Omental fat pad (tissue), 3 donors: ENCODE measurements at regions not wholly inside any gene's neighbourhood (a gene's known extent, or its start where the extent isn't known, plus 50 kb on each side); places are given as distances from the start of the nearest gene placed in this dataset.
"Not testable (repeated sequence)": the region's sequence is repeated elsewhere in the genome, so short reads cannot be mapped to it uniquely, and the experiment has no call there.

Experiments
- ATAC-seq: fragments of 150-250 bp; one replicate; pipeline ENCODE4 v1.9.1; 2016; ENCODE audit warnings: mild to moderate bottlenecking, moderate library complexity; ENCODE audit not compliant: low FRiP score
- DNase-seq: peaks from one replicate; pipeline ENCODE4 v3.0.0-alpha.2; 2019; ENCODE audit warnings: low spot score
- CTCF ChIP-seq, 3 donors: fragments of 450-650 bp; IDR thresholded peaks; one replicate each; pipeline ENCODE4 v1.5.1; 2016 to 2017; ENCODE audit warnings: antibody characterized with exemption in 3 of 3, mild to moderate bottlenecking in 3 of 3, moderate library complexity in 2 of 3

GRCh38 chr17:77834170-77835115 lies 124.1 kb upstream of the TNRC6C start:
- no peak for TF ChIP-seq CTCF (IDR thresholded peaks at IDR 0.05)
- peak; percentile 73 for ATAC-seq
- peak; percentile 42 for DNase-seq

GRCh38 chr17:77836557-77837041 lies 121.9 kb upstream of the TNRC6C start:
- TF ChIP-seq CTCF (IDR thresholded peaks at IDR 0.05): no peak
- DNase-seq: no peak
- no peak for ATAC-seq

- not testable (repeated sequence) for DNase-seq, ATAC-seq
Observed at GRCh38 chr17:77837072-77837471, 121.4 kb upstream of the TNRC6C start.

DNA sequence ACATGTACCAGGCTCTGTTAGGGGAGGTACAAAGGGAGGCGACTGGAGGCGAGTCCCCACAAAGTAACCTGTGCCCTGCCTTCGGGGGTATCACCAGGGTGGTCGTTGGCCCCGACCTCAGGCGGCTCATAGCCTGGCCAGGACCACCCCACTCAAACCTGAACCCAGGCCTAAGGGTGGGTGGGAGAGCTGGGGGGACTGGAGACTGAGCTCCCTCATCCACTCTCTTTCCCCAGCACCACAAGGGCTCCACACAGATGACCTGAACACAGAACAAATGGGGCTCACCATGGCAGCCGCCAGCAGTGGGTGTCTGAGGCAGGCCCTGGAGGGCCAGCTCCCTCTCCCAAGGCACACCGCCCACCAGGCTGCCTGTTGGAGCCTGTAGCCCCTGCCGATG lies 120.6 kb upstream of the TNRC6C start:
- no peak for TF ChIP-seq CTCF (IDR thresholded peaks at IDR 0.05)
- no peak for ATAC-seq
- no peak for DNase-seq

- no peak for DNase-seq
- ATAC-seq: no peak
- TF ChIP-seq CTCF (IDR thresholded peaks at IDR 0.05): no peak
Observed at GRCh38 chr17:77838748-77839697, 119.5 kb upstream of the TNRC6C start.

GRCh38 chr17:77839698-77840512 lies 118.6 kb upstream of the TNRC6C start:
- DNase-seq: no peak
- ATAC-seq: no peak
- TF ChIP-seq CTCF (IDR thresholded peaks at IDR 0.05): no peak
